B cell (primary cell): ENCODE measurements at regions not wholly inside any gene's neighbourhood (a gene's known extent, or its start where the extent isn't known, plus 50 kb on each side); places are given as distances from the start of the nearest gene placed in this dataset.

ENCODE experiments used
- ATAC-seq: fragments of 200-7000 bp; cut with Tn5 transposase; one replicate; pipeline ENCODE4 v1.10.0; 2021; ENCODE audit warnings: low read depth, mild to moderate bottlenecking, moderate number of reproducible peaks, moderate library complexity
- CTCF ChIA-PET: fragments of 350-600 bp; sonication (Branson Sonifier 250); formaldehyde crosslinking; loops from one replicate; lab custom pipeline; 2021; ENCODE audit warnings: antibody characterized with exemption, inconsistent platforms; lab: Charles Lee
- POLR2A ChIA-PET: fragments of 350-600 bp; sonication (Branson Sonifier 250); formaldehyde crosslinking; loops from one replicate; lab custom pipeline; 2021; ENCODE audit warnings: antibody characterized with exemption; lab: Charles Lee
- DNase-seq: peaks from one replicate; pipeline ENCODE4 v3.0.0; 2013
- H2AFZ ChIP-seq: 2 replicates; pipeline ENCODE4 v1.6.1; 2012; ENCODE audit warnings: mild to moderate bottlenecking, low read depth, low read length; ENCODE audit not compliant: insufficient read depth, poor library complexity, severe bottlenecking
- H3K27ac ChIP-seq, 2 donors: 1 replicate in 1 of 2; 2 replicates in 1 of 2; pipeline ENCODE4 v1.5.1; 2012 to 2013; ENCODE audit warnings: low read length in 2 of 2, mild to moderate bottlenecking in 2 of 2, moderate library complexity in 1 of 2
- H3K27me3 ChIP-seq, 4 experiments: fragments of 200-600 bp in 1 of 4; sonication (generic) in 1 of 4; replicated peaks in 1 of 4; 1 replicate in 2 of 4; 2 replicates in 2 of 4; pipeline versions ENCODE4 v1.6.1 to v1.7.0; 2013 to 2016; ENCODE audit warnings: low read length in 3 of 4, mild to moderate bottlenecking in 2 of 4, mixed read lengths in 1 of 4, moderate library complexity in 1 of 4; ENCODE audit not compliant: insufficient read depth in 4 of 4, control insufficient read depth in 3 of 4; ENCODE audit errors: control extremely low read depth in 1 of 4
- H3K36me3 ChIP-seq, 2 experiments: replicated peaks in 1 of 2; 1 replicate in 1 of 2; 2 replicates in 1 of 2; pipeline versions ENCODE4 v1.6.1 to v1.7.1; 2013; ENCODE audit warnings: low read length in 1 of 2; ENCODE audit not compliant: insufficient read depth in 2 of 2, control insufficient read depth in 1 of 2; ENCODE audit errors: control extremely low read depth in 1 of 2, extremely low read depth in 1 of 2
- H3K4me1 ChIP-seq, 2 donors: fragments of 200-600 bp in 1 of 2; sonication (generic) in 1 of 2; 1 replicate in 1 of 2; 2 replicates in 1 of 2; pipeline versions ENCODE4 v1.5.1 to v1.6.1; 2013 to 2017; ENCODE audit warnings: low read length in 2 of 2; ENCODE audit not compliant: control insufficient read depth in 2 of 2, insufficient read depth in 2 of 2
- H3K4me2 ChIP-seq: replicated peaks from 2 replicates; pipeline ENCODE3; 2012; ENCODE audit warnings: mild to moderate bottlenecking, low read depth, low read length; ENCODE audit not compliant: poor library complexity, severe bottlenecking
- H3K4me3 ChIP-seq, 5 experiments: fragments of 200-600 bp in 1 of 5; sonication (generic) in 1 of 5; 1 replicate in 3 of 5; 2 replicates in 2 of 5; pipeline versions ENCODE4 v1.5.1 to v1.7.0; 2011 to 2016; ENCODE audit warnings: low read length in 4 of 5, mild to moderate bottlenecking in 4 of 5, low read depth in 2 of 5, control low read depth in 1 of 5, moderate library complexity in 1 of 5; ENCODE audit not compliant: insufficient read depth in 1 of 5; ENCODE audit errors: control extremely low read depth in 1 of 5, extremely low read depth in 1 of 5
- H3K79me2 ChIP-seq: fragments of 200-600 bp; sonication (generic); one replicate; pipeline ENCODE4 v1.6.0; 2016; ENCODE audit warnings: low read length; ENCODE audit not compliant: control insufficient read depth, insufficient read depth
- H3K9ac ChIP-seq: fragments of 200-600 bp; sonication (generic); 2 replicates; pipeline ENCODE4 v1.6.1; 2017; ENCODE audit warnings: mild to moderate bottlenecking, low read length, moderate library complexity
- H3K9me3 ChIP-seq, 3 donors: one replicate each; pipeline versions ENCODE4 v1.6.1 to v1.7.1; 2013; ENCODE audit warnings: low read length in 2 of 3; ENCODE audit not compliant: control insufficient read depth in 2 of 3, insufficient read depth in 1 of 3; ENCODE audit errors: control extremely low read depth in 1 of 3
- H4K20me1 ChIP-seq: 2 replicates; pipeline ENCODE4 v1.6.0; 2012; ENCODE audit warnings: mild to moderate bottlenecking, low read length; ENCODE audit not compliant: insufficient read depth, control insufficient read depth, poor library complexity, severe bottlenecking
- H3K27ac Mint-ChIP-seq: one replicate; pipeline ENCODE4 v1.8.0; 2021; ENCODE audit warnings: mixed read lengths
- H3K27me3 Mint-ChIP-seq: one replicate; pipeline ENCODE4 v1.8.0; 2021; ENCODE audit warnings: mixed read lengths
- H3K4me1 Mint-ChIP-seq: one replicate; pipeline ENCODE4 v1.8.0; 2021; ENCODE audit warnings: mixed read lengths
- H3K4me3 Mint-ChIP-seq: one replicate; pipeline ENCODE4 v1.8.0; 2021; ENCODE audit warnings: mixed read lengths
- H3K9me3 Mint-ChIP-seq: one replicate; pipeline ENCODE4 v1.8.0; 2022; ENCODE audit warnings: mixed read lengths; ENCODE audit not compliant: insufficient read depth
- EZH2 ChIP-seq: IDR thresholded peaks from 2 replicates; pipeline ENCODE4 v1.6.1; 2012; ENCODE audit warnings: borderline replicate concordance, low read depth, mild to moderate bottlenecking, moderate library complexity, low read length; ENCODE audit not compliant: insufficient read depth, poor library complexity, severe bottlenecking
- WGBS: methylation state at CpG from one replicate; pipeline ENCODE4 v1.1.5; 2013; ENCODE audit warnings: missing lambda C conversion rate; ENCODE audit not compliant: insufficient coverage; 5-methylcytosine and 5-hydroxymethylcytosine counted together
- intact Hi-C: fragments of 100-400 bp; cut with micrococcal nuclease; formaldehyde crosslinking; loops from one replicate; pipeline ENCODE4 v1.10.0; 2022
- TF ChIP-seq, protein P1 (sequence below): fragments of 200-600 bp; IDR thresholded peaks from one replicate; pipeline ENCODE4 v1.8.0; 2022; ENCODE audit warnings: antibody characterized with exemption, mild to moderate bottlenecking

DNA sequence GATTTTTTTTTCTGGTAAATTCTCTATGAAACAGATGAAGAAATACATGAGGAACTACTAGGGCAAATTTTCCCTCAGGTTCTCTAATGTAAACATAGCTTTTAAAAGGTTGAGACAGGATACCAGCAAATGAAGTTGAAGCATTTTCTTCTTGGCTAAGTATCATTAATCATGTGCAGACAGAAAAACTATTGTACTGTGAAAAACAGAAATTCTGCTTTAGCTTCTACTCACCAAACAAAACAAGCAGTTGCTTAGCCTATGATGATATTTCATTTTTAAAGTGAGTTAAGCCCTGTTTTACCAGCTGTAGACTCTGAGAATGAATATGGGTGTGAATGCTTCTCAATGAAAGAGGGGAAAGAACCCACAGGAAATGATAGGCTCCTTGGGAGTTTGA, 358.9 kb downstream of the TRAM1L1 start:
- no peaks in the 10 kb centered on the region for H3K4me1 ChIP-seq
- Mint-ChIP-seq H3K27me3 (no peaks in the 10 kb centered on the region), H3K27ac (no peak overlapping the region), H3K4me1 (no peaks in the 10 kb centered on the region), H3K9me3 (peaks cover 3% of the 10 kb centered on the region), H3K4me3 (no peak overlapping the region)
- no peak for TF ChIP-seq EZH2
- TF ChIP-seq, protein P1, sequence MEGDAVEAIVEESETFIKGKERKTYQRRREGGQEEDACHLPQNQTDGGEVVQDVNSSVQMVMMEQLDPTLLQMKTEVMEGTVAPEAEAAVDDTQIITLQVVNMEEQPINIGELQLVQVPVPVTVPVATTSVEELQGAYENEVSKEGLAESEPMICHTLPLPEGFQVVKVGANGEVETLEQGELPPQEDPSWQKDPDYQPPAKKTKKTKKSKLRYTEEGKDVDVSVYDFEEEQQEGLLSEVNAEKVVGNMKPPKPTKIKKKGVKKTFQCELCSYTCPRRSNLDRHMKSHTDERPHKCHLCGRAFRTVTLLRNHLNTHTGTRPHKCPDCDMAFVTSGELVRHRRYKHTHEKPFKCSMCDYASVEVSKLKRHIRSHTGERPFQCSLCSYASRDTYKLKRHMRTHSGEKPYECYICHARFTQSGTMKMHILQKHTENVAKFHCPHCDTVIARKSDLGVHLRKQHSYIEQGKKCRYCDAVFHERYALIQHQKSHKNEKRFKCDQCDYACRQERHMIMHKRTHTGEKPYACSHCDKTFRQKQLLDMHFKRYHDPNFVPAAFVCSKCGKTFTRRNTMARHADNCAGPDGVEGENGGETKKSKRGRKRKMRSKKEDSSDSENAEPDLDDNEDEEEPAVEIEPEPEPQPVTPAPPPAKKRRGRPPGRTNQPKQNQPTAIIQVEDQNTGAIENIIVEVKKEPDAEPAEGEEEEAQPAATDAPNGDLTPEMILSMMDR: no peak
- no peak for DNase-seq
- CTCF ChIA-PET: no interaction called here
- POLR2A ChIA-PET: no interaction called here
- H3K79me2 ChIP-seq: no peaks in the 10 kb centered on the region
- no peaks in the 10 kb centered on the region for H3K9me3 ChIP-seq
- ATAC-seq: no peak
- H2AFZ ChIP-seq: no peak overlapping the region
- no peak overlapping the region for H3K4me2 ChIP-seq
- H3K9ac ChIP-seq: no peak overlapping the region
- H3K36me3 ChIP-seq: no peaks in the 10 kb centered on the region
- no peak overlapping the region for H3K27ac ChIP-seq
- no peak overlapping the region for H3K4me3 ChIP-seq
- no peaks in the 10 kb centered on the region for H4K20me1 ChIP-seq
- intact Hi-C loops: no loop called here
- H3K27me3 ChIP-seq: no peaks in the 10 kb centered on the region

DNA sequence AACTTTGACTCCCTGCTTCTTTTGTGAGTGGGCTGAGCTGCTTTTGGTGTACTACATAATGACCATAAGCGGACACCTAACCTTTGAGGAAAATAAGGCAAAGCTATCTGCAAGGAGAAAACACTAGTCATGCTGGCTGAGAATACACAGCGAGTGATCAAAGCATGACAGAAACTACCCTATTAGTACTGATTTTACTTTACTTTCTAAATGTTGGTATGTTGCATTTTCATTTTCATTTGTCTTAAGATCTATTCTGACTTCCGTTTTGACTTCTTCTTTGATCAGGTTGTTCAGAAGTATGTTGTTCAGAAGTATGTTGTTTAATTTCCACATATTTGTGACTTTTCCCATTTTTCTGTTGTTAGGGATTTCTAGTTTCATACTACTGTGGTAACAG, 361.1 kb downstream of the TRAM1L1 start:
- H3K27ac Mint-ChIP-seq: no peak overlapping the region
- no peaks in the 10 kb centered on the region for H3K4me1 Mint-ChIP-seq
- no peak for DNase-seq
- H3K27me3 Mint-ChIP-seq: no peaks in the 10 kb centered on the region
- no peak overlapping the region for H3K4me3 ChIP-seq
- H3K36me3 ChIP-seq: no peaks in the 10 kb centered on the region
- no CpG with 5 or more reads among the region's 3 CpGs for WGBS
- no peaks in the 10 kb centered on the region for H3K9me3 ChIP-seq
- no peak overlapping the region for H3K4me2 ChIP-seq
- no peaks in the 10 kb centered on the region for H3K79me2 ChIP-seq
- no peak overlapping the region for H3K27ac ChIP-seq
- intact Hi-C loops: no loop called here
- no peaks in the 10 kb centered on the region for H3K4me1 ChIP-seq
- H3K9ac ChIP-seq: no peak overlapping the region
- ATAC-seq: no peak
- no peak overlapping the region for H3K4me3 Mint-ChIP-seq
- no peaks in the 10 kb centered on the region for H4K20me1 ChIP-seq
- TF ChIP-seq EZH2: no peak
- TF ChIP-seq, protein P1: no peak
- CTCF ChIA-PET: no interaction called here
- no peak overlapping the region for H2AFZ ChIP-seq
- no peaks in the 10 kb centered on the region for H3K27me3 ChIP-seq
- H3K9me3 Mint-ChIP-seq: peaks cover 3% of the 10 kb centered on the region
- POLR2A ChIA-PET: no interaction called here
